ENCODE measurements at regions not wholly inside any gene's neighbourhood (a gene's known extent, or its start where the extent isn't known, plus 50 kb on each side); places are given as distances from the start of the nearest gene placed in this dataset.

GRCh38 chr19:30842926-30843325 is 470.7 kb downstream of the ZNF536 start:
- POLR2A ChIA-PET, result no interaction called here
- no peak for FAIRE-seq
- no peak for ATAC-seq
- TF ChIP-seq CHD4 (IDR thresholded peaks at IDR 0.05; ENCODE audit: borderline replicate concordance), result no peak
- no peak for TF ChIP-seq CHD2 (IDR thresholded peaks at IDR 0.05; ENCODE audit: low read length, partially characterized antibody)
- no peak for TF ChIP-seq GATA3 (IDR thresholded peaks at IDR 0.05; ENCODE audit: borderline replicate concordance)
- TF ChIP-seq, protein P1, sequence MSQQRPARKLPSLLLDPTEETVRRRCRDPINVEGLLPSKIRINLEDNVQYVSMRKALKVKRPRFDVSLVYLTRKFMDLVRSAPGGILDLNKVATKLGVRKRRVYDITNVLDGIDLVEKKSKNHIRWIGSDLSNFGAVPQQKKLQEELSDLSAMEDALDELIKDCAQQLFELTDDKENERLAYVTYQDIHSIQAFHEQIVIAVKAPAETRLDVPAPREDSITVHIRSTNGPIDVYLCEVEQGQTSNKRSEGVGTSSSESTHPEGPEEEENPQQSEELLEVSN (IDR thresholded peaks at IDR 0.05; ENCODE audit: borderline replicate concordance, low read depth), result no peak
- no peak for TF ChIP-seq FOSL2 (IDR thresholded peaks at IDR 0.05)
- no peak for TF ChIP-seq FOSL2 (CRISPR knock-in tag; IDR thresholded peaks at IDR 0.05)
- Histone ChIP-seq H3K27ac (no peak overlapping the region), H3K4me3 (no peak overlapping the region), H3K4me2 (no peak overlapping the region), H3K9me3 (no peaks in the 10 kb centered on the region), H3K4me1 (no peaks in the 10 kb centered on the region)
- 5% methylated on average over 8 of the region's 8 CpGs for WGBS (ENCODE audit: missing lambda C conversion rate)
- no peak for DNase-seq (ENCODE audit: low read depth in 1 of 2, low spot score in 1 of 2)
- CTCF ChIA-PET, result interaction anchor here (1.0 kb wide), 1 partner anchor 15 kb away, joined by 3 read pairs; no protein-coding TSS in a partner anchor

- CTCF ChIA-PET, result no interaction called here
- no peak overlapping the region for H3K4me3 ChIP-seq
- DNase-seq (ENCODE audit: low read depth in 1 of 2, low spot score in 1 of 2) (no peak), ATAC-seq (no peak), FAIRE-seq (no peak)
- POLR2A ChIA-PET, result no interaction called here
- no peaks in the 10 kb centered on the region for H3K4me1 ChIP-seq
- H3K4me2 ChIP-seq, result no peak overlapping the region
- H3K9me3 ChIP-seq, result no peaks in the 10 kb centered on the region
- no peak overlapping the region for H3K27ac ChIP-seq
- TF ChIP-seq SMC3 (IDR thresholded peaks at IDR 0.05), result no peak
- TF ChIP-seq EP300 (IDR thresholded peaks at IDR 0.05), result no peak
- no peak for TF ChIP-seq NPAS2 (CRISPR knock-in tag; IDR thresholded peaks at IDR 0.05; ENCODE audit: borderline replicate concordance)
- TF ChIP-seq, protein P2, sequence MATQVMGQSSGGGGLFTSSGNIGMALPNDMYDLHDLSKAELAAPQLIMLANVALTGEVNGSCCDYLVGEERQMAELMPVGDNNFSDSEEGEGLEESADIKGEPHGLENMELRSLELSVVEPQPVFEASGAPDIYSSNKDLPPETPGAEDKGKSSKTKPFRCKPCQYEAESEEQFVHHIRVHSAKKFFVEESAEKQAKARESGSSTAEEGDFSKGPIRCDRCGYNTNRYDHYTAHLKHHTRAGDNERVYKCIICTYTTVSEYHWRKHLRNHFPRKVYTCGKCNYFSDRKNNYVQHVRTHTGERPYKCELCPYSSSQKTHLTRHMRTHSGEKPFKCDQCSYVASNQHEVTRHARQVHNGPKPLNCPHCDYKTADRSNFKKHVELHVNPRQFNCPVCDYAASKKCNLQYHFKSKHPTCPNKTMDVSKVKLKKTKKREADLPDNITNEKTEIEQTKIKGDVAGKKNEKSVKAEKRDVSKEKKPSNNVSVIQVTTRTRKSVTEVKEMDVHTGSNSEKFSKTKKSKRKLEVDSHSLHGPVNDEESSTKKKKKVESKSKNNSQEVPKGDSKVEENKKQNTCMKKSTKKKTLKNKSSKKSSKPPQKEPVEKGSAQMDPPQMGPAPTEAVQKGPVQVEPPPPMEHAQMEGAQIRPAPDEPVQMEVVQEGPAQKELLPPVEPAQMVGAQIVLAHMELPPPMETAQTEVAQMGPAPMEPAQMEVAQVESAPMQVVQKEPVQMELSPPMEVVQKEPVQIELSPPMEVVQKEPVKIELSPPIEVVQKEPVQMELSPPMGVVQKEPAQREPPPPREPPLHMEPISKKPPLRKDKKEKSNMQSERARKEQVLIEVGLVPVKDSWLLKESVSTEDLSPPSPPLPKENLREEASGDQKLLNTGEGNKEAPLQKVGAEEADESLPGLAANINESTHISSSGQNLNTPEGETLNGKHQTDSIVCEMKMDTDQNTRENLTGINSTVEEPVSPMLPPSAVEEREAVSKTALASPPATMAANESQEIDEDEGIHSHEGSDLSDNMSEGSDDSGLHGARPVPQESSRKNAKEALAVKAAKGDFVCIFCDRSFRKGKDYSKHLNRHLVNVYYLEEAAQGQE (IDR thresholded peaks at IDR 0.05), result no peak
- TF ChIP-seq EHMT2 (IDR thresholded peaks at IDR 0.05; ENCODE audit: low read depth), result no peak
- TF ChIP-seq, protein P3, sequence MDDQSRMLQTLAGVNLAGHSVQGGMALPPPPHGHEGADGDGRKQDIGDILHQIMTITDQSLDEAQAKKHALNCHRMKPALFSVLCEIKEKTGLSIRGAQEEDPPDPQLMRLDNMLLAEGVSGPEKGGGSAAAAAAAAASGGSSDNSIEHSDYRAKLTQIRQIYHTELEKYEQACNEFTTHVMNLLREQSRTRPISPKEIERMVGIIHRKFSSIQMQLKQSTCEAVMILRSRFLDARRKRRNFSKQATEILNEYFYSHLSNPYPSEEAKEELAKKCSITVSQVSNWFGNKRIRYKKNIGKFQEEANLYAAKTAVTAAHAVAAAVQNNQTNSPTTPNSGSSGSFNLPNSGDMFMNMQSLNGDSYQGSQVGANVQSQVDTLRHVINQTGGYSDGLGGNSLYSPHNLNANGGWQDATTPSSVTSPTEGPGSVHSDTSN (IDR thresholded peaks at IDR 0.05), result no peak
- TF ChIP-seq ELK1 (IDR thresholded peaks at IDR 0.05; ENCODE audit: low read depth, low read length), result no peak
- no peak for TF ChIP-seq TP53 (CRISPR knock-in tag; IDR thresholded peaks at IDR 0.05)
- TF ChIP-seq, protein P4, sequence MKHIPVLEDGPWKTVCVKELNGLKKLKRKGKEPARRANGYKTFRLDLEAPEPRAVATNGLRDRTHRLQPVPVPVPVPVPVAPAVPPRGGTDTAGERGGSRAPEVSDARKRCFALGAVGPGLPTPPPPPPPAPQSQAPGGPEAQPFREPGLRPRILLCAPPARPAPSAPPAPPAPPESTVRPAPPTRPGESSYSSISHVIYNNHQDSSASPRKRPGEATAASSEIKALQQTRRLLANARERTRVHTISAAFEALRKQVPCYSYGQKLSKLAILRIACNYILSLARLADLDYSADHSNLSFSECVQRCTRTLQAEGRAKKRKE (CRISPR knock-in tag; IDR thresholded peaks at IDR 0.05; ENCODE audit: low read depth), result no peak
- no peak for TF ChIP-seq CEBPB (IDR thresholded peaks at IDR 0.05)
- no peak for TF ChIP-seq POLR2A (IDR thresholded peaks at IDR 0.05; ENCODE audit: low read length)
- TF ChIP-seq KDM5A (IDR thresholded peaks at IDR 0.05), result no peak
- TF ChIP-seq CBX8 (IDR thresholded peaks at IDR 0.05), result no peak
- TF ChIP-seq ZNF302 (CRISPR knock-in tag; IDR thresholded peaks at IDR 0.05), result no peak
- no peak for TF ChIP-seq JUN (IDR thresholded peaks at IDR 0.05)
- TF ChIP-seq USF2 (IDR thresholded peaks at IDR 0.05), result no peak
- TF ChIP-seq, protein P5, sequence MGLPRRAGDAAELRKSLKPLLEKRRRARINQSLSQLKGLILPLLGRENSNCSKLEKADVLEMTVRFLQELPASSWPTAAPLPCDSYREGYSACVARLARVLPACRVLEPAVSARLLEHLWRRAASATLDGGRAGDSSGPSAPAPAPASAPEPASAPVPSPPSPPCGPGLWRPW (IDR thresholded peaks at IDR 0.05), result no peak
- 4% methylated on average over 5 of the region's 5 CpGs for WGBS (ENCODE audit: missing lambda C conversion rate)
Measured at GRCh38 chr19:30841934-30842333, 469.8 kb downstream of the ZNF536 start.
